LHCN-M2 (cell line): ENCODE measurements at regions not wholly inside any gene's neighbourhood (a gene's known extent, or its start where the extent isn't known, plus 50 kb on each side); places are given as distances from the start of the nearest gene placed in this dataset.

ENCODE experiments used
- DNase-seq: peaks from one replicate; pipeline ENCODE4 v3.0.0-alpha.2; 2012; ENCODE audit warnings: low read depth

GRCh38 chr1:229817936-229818335 is 191.9 kb downstream of the URB2 start:
- no peak for DNase-seq

- DNase-seq: no peak
Measured at GRCh38 chr1:229819091-229819490, 193.0 kb downstream of the URB2 start.

GRCh38 chr1:229822026-229822425 is 196.0 kb downstream of the URB2 start:
- no peak for DNase-seq

- no peak for DNase-seq
Measured at GRCh38 chr1:229825042-229825441, 199.0 kb downstream of the URB2 start.

GRCh38 chr1:229828461-229828860 is 202.4 kb downstream of the URB2 start:
- no peak for DNase-seq

- DNase-seq: no peak
Measured at GRCh38 chr1:229832695-229833094, 206.6 kb downstream of the URB2 start.

- DNase-seq: no peak
Measured at GRCh38 chr1:229834230-229834629, 208.2 kb downstream of the URB2 start.

GRCh38 chr1:229835226-229835625 is 209.2 kb downstream of the URB2 start:
- DNase-seq: no peak

- no peak for DNase-seq
Measured at GRCh38 chr1:229836324-229836723, 210.3 kb downstream of the URB2 start.

GRCh38 chr1:229838204-229838603 is 212.2 kb downstream of the URB2 start:
- no peak for DNase-seq

- DNase-seq: no peak
Measured at GRCh38 chr1:229839800-229840199, 213.8 kb downstream of the URB2 start.

- DNase-seq: no peak
Measured at GRCh38 chr1:229841230-229841629, 215.2 kb downstream of the URB2 start.

- no peak for DNase-seq
Measured at GRCh38 chr1:229842302-229843255, 216.5 kb downstream of the URB2 start.

- peak; percentile 97 for DNase-seq
Measured at GRCh38 chr1:229843627-229844238, 217.7 kb downstream of the URB2 start.

GRCh38 chr1:229844675-229845074 is 218.6 kb downstream of the URB2 start:
- peak; percentile 89 for DNase-seq

- DNase-seq: no peak
Measured at GRCh38 chr1:229845410-229846138, 219.5 kb downstream of the URB2 start.

GRCh38 chr1:229846351-229846750 is 220.3 kb downstream of the URB2 start:
- DNase-seq: no peak

GRCh38 chr1:229848752-229849677 is 218.0 kb upstream of the GALNT2 start:
- DNase-seq: no peak

GRCh38 chr1:229851511-229851910 is 215.5 kb upstream of the GALNT2 start:
- DNase-seq: no peak

- DNase-seq: no peak
Measured at GRCh38 chr1:229853751-229854150, 213.3 kb upstream of the GALNT2 start.

- DNase-seq: no peak
Measured at GRCh38 chr1:229854620-229855019, 212.4 kb upstream of the GALNT2 start.
